C4-2B (cell line): ENCODE measurements at regions not wholly inside any gene's neighbourhood (a gene's known extent, or its start where the extent isn't known, plus 50 kb on each side); places are given as distances from the start of the nearest gene placed in this dataset.

Experiments
- CTCF ChIP-seq: fragments of 450-650 bp; conservative IDR thresholded peaks from 2 replicates; pipeline ENCODE4 v1.5.1; 2017; ENCODE audit warnings: mild to moderate bottlenecking
- ZFX ChIP-seq: fragments of 450-650 bp; IDR thresholded peaks from 2 replicates; pipeline ENCODE4 v1.6.1; 2017

DNA sequence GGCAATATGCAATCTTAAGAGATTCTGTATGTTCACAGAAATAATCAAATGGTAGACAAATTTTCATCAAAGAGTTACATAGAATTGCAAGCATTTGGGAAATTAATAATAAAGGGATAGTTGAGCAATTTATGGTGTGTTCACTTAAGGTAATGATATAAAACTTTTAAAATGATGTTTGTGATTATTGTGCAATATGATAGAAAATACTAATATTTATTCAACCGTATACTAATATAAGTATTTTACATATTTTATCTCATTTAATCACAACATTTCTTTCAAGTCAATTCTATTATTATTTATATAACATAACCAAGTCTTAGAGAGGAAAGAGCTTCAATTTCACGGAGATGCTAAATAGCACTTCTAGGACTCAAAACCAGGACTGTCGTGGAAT is 716.8 kb upstream of the MIR17HG start:
- TF ChIP-seq CTCF (no peak), ZFX (no peak)
